GM19468 (cell line): ENCODE measurements at regions not wholly inside any gene's neighbourhood (a gene's known extent, or its start where the extent isn't known, plus 50 kb on each side); places are given as distances from the start of the nearest gene placed in this dataset.

Experiments used
- ATAC-seq: cut with Tn5 transposase; IDR thresholded peaks from one replicate; pipeline ENCODE4 v1.9.1; 2021; ENCODE audit warnings: mild to moderate bottlenecking, moderate library complexity, moderate number of reproducible peaks; ENCODE audit not compliant: unreplicated experiment; ENCODE audit errors: extremely low read depth

- no peak for ATAC-seq
Measured at GRCh38 chr17:71252436-71252835, 868.4 kb upstream of the SOX9 start.

- no peak for ATAC-seq
Measured at GRCh38 chr17:71257096-71257495, 863.7 kb upstream of the SOX9 start.

GRCh38 chr17:71260366-71260940, 860.4 kb upstream of the SOX9 start:
- ATAC-seq = no peak

GRCh38 chr17:71262586-71262985, 858.2 kb upstream of the SOX9 start:
- no peak for ATAC-seq

GRCh38 chr17:71267668-71268067, 853.2 kb upstream of the SOX9 start:
- ATAC-seq = no peak

GRCh38 chr17:71269201-71269600, 851.6 kb upstream of the SOX9 start:
- no peak for ATAC-seq

- no peak for ATAC-seq
Measured at GRCh38 chr17:71273441-71273840, 847.4 kb upstream of the SOX9 start.

- ATAC-seq = no peak
Measured at GRCh38 chr17:71276079-71276478, 844.7 kb upstream of the SOX9 start.

GRCh38 chr17:71283486-71283885, 837.3 kb upstream of the SOX9 start:
- no peak for ATAC-seq

- no peak for ATAC-seq
Measured at GRCh38 chr17:71284032-71284755, 836.6 kb upstream of the SOX9 start.

- ATAC-seq = no peak
Measured at GRCh38 chr17:71286625-71287024, 834.2 kb upstream of the SOX9 start.

GRCh38 chr17:71287071-71287823, 833.6 kb upstream of the SOX9 start:
- ATAC-seq = no peak

GRCh38 chr17:71292006-71292405, 828.8 kb upstream of the SOX9 start:
- no peak for ATAC-seq

- no peak for ATAC-seq
Measured at GRCh38 chr17:71296005-71296404, 824.8 kb upstream of the SOX9 start.

GRCh38 chr17:71301063-71301462, 819.8 kb upstream of the SOX9 start:
- no peak for ATAC-seq

- ATAC-seq = no peak
Measured at GRCh38 chr17:71302721-71303549, 817.9 kb upstream of the SOX9 start.

- ATAC-seq = no peak
Measured at GRCh38 chr17:71304498-71305158, 816.2 kb upstream of the SOX9 start.

GRCh38 chr17:71313866-71314265, 807.0 kb upstream of the SOX9 start:
- ATAC-seq = no peak

GRCh38 chr17:71315568-71315967, 805.3 kb upstream of the SOX9 start:
- no peak for ATAC-seq
